GM19328 (cell line): ENCODE measurements at regions not wholly inside any gene's neighbourhood (a gene's known extent, or its start where the extent isn't known, plus 50 kb on each side); places are given as distances from the start of the nearest gene placed in this dataset.
"Not testable (repeated sequence)": the region's sequence is repeated elsewhere in the genome, so short reads cannot be mapped to it uniquely, and the experiment has no call there.

Source experiments
- ATAC-seq: cut with Tn5 transposase; IDR thresholded peaks from one replicate; pipeline ENCODE4 v1.9.1; 2021; ENCODE audit warnings: mild to moderate bottlenecking, moderate library complexity; ENCODE audit not compliant: unreplicated experiment

- no peak for ATAC-seq
These were observed 175.0 kb downstream of the FAM43A start for GRCh38 chr3:194860725-194861124.

- no peak for ATAC-seq
These were observed 175.7 kb downstream of the FAM43A start for GRCh38 chr3:194861375-194861774.

- ATAC-seq = no peak
These were observed 179.4 kb downstream of the FAM43A start for GRCh38 chr3:194865061-194865460.

- no peak for ATAC-seq
These were observed 179.9 kb downstream of the FAM43A start for GRCh38 chr3:194865615-194866014.

- no peak for ATAC-seq
These were observed 180.6 kb downstream of the FAM43A start for GRCh38 chr3:194866236-194866635.

- no peak for ATAC-seq
These were observed 181.7 kb downstream of the FAM43A start for GRCh38 chr3:194867270-194867983.

GRCh38 chr3:194868831-194869230 lies 183.1 kb downstream of the FAM43A start:
- ATAC-seq = no peak

- ATAC-seq = no peak
These were observed 183.9 kb downstream of the FAM43A start for GRCh38 chr3:194869482-194870169.

- ATAC-seq = no peak
These were observed 184.9 kb downstream of the FAM43A start for GRCh38 chr3:194870394-194871110.

GRCh38 chr3:194871143-194871863 lies 185.6 kb downstream of the FAM43A start:
- ATAC-seq = peak; percentile 58

GRCh38 chr3:194871864-194872668 lies 186.4 kb downstream of the FAM43A start:
- ATAC-seq = no peak

GRCh38 chr3:194872669-194872977 lies 186.9 kb downstream of the FAM43A start:
- ATAC-seq = no peak

- ATAC-seq = not testable (repeated sequence)
These were observed 187.8 kb downstream of the FAM43A start for GRCh38 chr3:194873474-194873873.

GRCh38 chr3:194874206-194874605 lies 188.5 kb downstream of the FAM43A start:
- no peak for ATAC-seq

GRCh38 chr3:194874783-194875182 lies 189.1 kb downstream of the FAM43A start:
- no peak for ATAC-seq

GRCh38 chr3:194875581-194876402 lies 190.1 kb downstream of the FAM43A start:
- no peak for ATAC-seq

GRCh38 chr3:194876403-194877095 lies 190.9 kb downstream of the FAM43A start:
- no peak for ATAC-seq

- ATAC-seq = no peak
These were observed 191.8 kb downstream of the FAM43A start for GRCh38 chr3:194877291-194878119.
